ENCODE measurements at regions not wholly inside any gene's neighbourhood (a gene's known extent, or its start where the extent isn't known, plus 50 kb on each side); places are given as distances from the start of the nearest gene placed in this dataset.
A peak's percentile ranks its signal among the peaks of the same experiment; 100 is the strongest.
"Not testable (repeated sequence)": the region's sequence is repeated elsewhere in the genome, so short reads cannot be mapped to it uniquely, and the experiment has no call there.

- no peak for DNase-seq (ENCODE audit: low read depth in 1 of 2, low spot score in 1 of 2)
These were observed 126.6 kb downstream of the C16orf95 start for GRCh38 chr16:87190288-87191230.

- DNase-seq (ENCODE audit: low read depth in 1 of 2, low spot score in 1 of 2): no peak
These were observed 124.6 kb downstream of the C16orf95 start for GRCh38 chr16:87192452-87193073.

DNA sequence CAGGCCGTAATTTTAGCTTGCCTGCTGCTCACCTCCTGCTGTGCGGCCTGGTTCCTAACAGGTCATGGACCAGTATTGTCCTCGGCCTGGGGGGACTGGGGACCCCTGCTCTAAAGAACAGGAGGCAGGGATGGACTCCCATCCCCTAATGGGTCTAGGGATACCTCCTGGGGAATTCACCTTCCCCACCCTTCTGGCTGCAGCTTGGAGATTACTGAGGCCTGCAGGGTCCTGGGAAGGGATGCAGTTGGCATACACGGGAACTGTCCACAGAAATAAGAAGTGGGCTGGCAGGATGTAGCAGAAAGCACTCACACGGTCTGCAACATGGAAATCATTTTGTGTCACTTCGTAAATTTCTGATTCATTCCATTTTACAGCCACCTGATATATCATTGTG is 123.0 kb downstream of the C16orf95 start:
- DNase-seq (ENCODE audit: low read depth in 1 of 2, low spot score in 1 of 2): no peak

- DNase-seq (ENCODE audit: low read depth in 1 of 2, low spot score in 1 of 2): no peak
These were observed 122.0 kb downstream of the C16orf95 start for GRCh38 chr16:87195161-87195560.

- no peak for DNase-seq (ENCODE audit: low read depth in 1 of 2, low spot score in 1 of 2)
These were observed 121.0 kb downstream of the C16orf95 start for GRCh38 chr16:87196231-87196630.

- no peak for DNase-seq (ENCODE audit: low read depth in 1 of 2, low spot score in 1 of 2)
These were observed 120.5 kb downstream of the C16orf95 start for GRCh38 chr16:87196661-87197060.

GRCh38 chr16:87198328-87198832 is 118.8 kb downstream of the C16orf95 start:
- DNase-seq (ENCODE audit: low read depth in 1 of 2, low spot score in 1 of 2): no peak

DNA sequence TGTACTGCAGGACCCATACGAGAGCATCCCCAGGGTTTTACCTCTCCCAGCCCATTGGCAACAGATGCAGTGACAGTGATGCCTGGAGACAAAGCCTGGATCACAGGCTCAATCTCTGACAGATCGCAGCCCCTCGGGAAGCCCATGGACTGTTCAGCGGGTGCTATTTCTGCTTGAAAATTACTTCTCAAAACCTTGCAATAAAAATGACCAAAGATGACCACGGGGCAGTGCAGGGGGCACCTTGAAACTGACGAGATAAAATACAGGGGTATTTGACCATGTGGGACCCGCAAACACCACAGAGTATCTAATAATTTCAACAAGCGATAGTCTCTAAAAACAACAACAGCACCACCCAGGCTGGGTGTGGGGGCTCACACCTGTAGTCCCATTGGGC is 118.3 kb downstream of the C16orf95 start:
- no peak for DNase-seq (ENCODE audit: low read depth in 1 of 2, low spot score in 1 of 2)

GRCh38 chr16:87199379-87199778 is 117.8 kb downstream of the C16orf95 start:
- DNase-seq (ENCODE audit: low read depth in 1 of 2, low spot score in 1 of 2): no peak

GRCh38 chr16:87199901-87200300 is 117.3 kb downstream of the C16orf95 start:
- no peak for DNase-seq (ENCODE audit: low read depth in 1 of 2, low spot score in 1 of 2)

DNA sequence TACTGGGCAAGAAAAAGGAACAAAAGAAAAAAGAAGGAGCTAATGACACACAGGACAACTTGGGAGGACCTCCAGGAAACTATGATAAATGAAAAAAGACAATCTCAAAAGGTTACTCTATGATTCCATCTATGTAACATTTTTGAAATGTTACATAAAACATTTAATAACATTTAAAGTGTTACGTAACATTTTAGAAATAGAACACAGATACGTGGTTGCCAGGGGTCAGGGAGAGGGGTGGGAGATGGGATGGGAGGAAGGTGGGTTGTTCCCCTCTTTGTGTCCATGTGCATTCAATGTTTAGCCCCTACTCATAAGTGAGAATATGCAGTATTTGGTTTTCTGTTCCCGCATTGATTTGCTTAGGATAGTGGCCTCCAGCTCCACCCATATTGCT is 116.6 kb downstream of the C16orf95 start:
- DNase-seq (ENCODE audit: low read depth in 1 of 2, low spot score in 1 of 2): no peak

DNA sequence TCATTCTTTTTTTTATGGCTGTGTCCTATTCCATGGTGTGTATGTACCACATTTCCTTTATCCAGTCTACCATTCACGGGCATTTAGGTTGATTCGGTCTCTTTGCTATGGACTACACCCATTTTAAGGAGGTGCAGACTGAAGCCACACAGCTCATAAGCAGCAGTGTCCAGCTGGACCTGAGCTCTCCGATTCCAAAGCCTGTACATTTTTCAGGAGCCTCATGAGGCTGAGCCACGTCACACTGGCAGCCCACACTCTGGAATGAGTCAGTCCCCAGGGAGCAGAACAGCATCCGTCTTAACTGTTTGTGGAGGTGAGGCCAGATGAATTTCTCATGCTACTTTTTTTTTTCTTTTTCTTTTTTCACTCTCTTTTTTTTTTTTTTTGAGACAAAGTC is 116.1 kb downstream of the C16orf95 start:
- DNase-seq (ENCODE audit: low read depth in 1 of 2, low spot score in 1 of 2): no peak

GRCh38 chr16:87201790-87202189 is 115.4 kb downstream of the C16orf95 start:
- DNase-seq (ENCODE audit: low read depth in 1 of 2, low spot score in 1 of 2): no peak

DNA sequence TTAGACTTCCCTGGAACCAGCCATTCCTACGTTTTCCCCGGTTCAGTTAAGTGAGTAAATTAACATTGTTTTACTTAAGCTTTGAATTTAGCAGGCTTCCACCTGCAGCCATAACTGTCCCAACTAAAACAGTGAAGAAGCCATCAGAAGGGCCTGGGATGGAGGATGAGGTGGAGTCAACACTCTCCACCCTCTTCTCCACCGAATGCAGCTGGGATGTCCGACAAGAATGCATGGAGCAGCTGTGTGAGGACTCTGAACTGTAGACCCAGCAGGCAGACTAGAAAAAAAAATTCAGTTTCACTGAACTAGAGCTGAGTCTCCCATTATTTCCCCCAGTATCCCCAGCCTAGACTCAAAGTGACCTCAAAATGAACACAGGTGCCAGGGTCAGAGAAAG is 114.8 kb downstream of the C16orf95 start:
- no peak for DNase-seq (ENCODE audit: low read depth in 1 of 2, low spot score in 1 of 2)

- DNase-seq (ENCODE audit: low read depth in 1 of 2, low spot score in 1 of 2): peak in 1 of 2 donors; percentile 30
These were observed 114.0 kb downstream of the C16orf95 start for GRCh38 chr16:87203060-87203656.

DNA sequence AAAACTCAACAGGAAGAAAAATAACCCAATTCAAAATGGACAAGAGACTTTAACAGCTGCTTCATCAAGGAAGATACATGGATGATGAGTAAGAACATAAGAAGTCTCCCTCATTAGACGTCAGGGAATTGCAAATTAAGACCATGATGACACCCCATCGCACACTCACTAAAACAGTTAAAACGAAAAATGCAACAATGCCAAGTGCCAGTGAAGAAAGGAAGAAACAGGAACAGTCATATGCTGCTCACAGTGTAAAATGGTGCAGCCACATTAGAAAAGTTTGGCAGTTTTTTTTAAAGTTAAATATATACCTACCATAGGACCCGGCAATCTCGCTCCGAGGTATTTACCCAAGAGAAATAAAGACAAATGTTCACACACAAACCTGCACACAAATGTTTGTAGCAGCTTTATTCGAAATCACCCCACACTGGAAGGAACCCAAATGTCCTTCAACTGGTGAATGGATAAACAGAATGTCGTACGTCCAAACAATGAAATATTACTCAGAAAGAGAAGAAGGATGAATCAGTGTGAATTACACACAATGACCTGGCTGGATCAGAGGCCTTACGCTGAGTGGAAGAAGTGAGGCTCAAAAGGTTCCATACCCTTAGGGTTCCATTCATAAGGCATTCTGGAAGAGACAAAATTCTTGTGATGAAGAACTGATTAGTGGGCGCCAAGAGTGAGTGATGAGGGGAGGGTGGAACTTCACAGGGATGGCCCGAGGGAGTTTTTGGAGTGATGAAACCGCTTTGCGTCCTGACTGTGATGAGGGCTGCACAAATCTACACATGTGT is 110.3 kb downstream of the C16orf95 start:
- no peak for DNase-seq (ENCODE audit: low read depth in 1 of 2, low spot score in 1 of 2)

DNA sequence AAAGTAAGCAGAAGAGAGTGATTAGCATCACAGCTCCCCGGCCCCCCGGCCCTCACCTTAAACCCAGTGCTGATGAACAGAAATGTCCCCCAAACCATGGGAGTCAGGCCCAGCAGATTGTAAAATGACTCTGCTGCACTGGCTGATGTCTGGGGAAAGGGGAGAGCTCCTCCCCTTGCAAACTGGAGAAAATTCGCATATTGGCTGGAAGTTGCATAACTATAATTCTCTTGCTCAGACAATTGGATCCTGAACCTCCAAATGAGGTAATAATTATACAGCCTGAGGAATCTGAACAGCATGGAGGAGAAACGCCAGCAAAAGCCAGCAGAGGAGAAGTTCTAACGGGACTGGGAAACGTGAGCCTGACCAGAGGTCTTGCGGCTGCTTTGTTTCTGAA is 109.7 kb downstream of the C16orf95 start:
- DNase-seq (ENCODE audit: low read depth in 1 of 2, low spot score in 1 of 2): no peak

GRCh38 chr16:87207965-87208364 is 109.2 kb downstream of the C16orf95 start:
- no peak for DNase-seq (ENCODE audit: low read depth in 1 of 2, low spot score in 1 of 2)

DNA sequence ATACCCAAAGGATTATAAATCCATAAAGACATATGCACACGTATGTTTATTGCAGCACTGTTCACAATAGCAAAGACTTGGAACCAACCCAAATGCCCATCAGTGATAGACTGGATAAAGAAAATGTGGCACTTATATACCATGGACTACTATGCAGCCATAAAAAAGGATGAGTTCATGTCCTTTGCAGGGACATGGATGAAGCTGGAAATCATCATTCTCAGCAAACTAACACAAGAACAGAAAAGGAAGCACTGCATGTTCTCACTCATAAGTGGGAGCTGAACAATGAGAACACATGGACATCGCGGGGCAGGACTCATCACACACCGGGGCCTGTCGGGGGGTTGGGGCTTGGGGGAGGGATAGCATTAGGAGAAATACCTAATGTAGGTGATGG is 108.2 kb downstream of the C16orf95 start:
- DNase-seq (ENCODE audit: low read depth in 1 of 2, low spot score in 1 of 2): not testable (repeated sequence)

GRCh38 chr16:87209808-87210512 is 107.2 kb downstream of the C16orf95 start:
- no peak for DNase-seq (ENCODE audit: low read depth in 1 of 2, low spot score in 1 of 2)
